ENCODE measurements at regions not wholly inside any gene's neighbourhood (a gene's known extent, or its start where the extent isn't known, plus 50 kb on each side); places are given as distances from the start of the nearest gene placed in this dataset.

DNA sequence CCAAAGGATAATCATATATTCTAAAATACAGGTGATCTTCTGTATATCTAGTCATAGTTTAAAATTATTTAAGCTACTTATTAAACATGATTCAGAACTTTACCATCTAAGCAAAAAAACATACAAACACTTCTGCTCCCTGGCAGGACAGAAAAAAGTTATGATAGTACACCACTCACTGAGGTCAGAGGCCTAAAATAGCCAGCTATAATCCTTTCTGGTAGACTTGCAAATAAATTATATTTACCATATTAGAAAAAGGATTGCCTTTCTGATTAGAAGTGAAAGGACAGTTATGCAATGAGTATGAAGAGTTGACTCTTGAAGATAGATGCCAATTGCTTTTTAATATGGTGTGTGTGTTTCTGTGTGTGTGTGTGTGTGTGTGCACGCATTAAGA is 207.4 kb downstream of the BMP2 start:
- no peaks in the 10 kb centered on the region for H3K27me3 Mint-ChIP-seq (ENCODE audit: insufficient read depth)
- no peaks in the 10 kb centered on the region for H3K4me1 Mint-ChIP-seq (ENCODE audit: low read depth)
- no peaks in the 10 kb centered on the region for H3K36me3 Mint-ChIP-seq (ENCODE audit: low read depth)
- no peak overlapping the region for H3K4me3 Mint-ChIP-seq
- TF ChIP-seq, protein P1, sequence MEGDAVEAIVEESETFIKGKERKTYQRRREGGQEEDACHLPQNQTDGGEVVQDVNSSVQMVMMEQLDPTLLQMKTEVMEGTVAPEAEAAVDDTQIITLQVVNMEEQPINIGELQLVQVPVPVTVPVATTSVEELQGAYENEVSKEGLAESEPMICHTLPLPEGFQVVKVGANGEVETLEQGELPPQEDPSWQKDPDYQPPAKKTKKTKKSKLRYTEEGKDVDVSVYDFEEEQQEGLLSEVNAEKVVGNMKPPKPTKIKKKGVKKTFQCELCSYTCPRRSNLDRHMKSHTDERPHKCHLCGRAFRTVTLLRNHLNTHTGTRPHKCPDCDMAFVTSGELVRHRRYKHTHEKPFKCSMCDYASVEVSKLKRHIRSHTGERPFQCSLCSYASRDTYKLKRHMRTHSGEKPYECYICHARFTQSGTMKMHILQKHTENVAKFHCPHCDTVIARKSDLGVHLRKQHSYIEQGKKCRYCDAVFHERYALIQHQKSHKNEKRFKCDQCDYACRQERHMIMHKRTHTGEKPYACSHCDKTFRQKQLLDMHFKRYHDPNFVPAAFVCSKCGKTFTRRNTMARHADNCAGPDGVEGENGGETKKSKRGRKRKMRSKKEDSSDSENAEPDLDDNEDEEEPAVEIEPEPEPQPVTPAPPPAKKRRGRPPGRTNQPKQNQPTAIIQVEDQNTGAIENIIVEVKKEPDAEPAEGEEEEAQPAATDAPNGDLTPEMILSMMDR (IDR thresholded peaks at IDR 0.05) = no peak
- no peak for DNase-seq
- no peak overlapping the region for H3K27ac Mint-ChIP-seq
- peaks cover 50% of the 10 kb centered on the region for H3K9me3 Mint-ChIP-seq

DNA sequence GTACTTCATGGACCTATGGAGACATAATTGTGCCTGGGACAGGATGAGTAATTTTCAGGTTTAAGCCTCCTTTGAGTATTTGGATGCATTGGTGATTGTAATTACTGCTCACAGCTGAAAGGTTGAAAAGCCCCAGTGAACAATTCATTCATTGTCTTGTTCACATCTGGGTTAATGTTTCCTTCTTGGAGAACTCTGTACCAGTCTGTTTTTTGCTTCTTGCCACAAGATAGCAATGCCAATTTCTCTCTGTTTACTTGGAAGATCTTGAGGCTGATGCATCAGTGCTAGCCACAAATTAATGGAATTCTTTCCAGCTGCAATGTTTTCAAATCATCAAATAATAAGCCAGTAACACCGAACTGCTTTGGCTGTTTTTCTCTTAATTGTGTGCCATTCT is 207.8 kb downstream of the BMP2 start:
- no peaks in the 10 kb centered on the region for H3K4me1 Mint-ChIP-seq (ENCODE audit: low read depth)
- no peak for DNase-seq
- TF ChIP-seq, protein P1 (IDR thresholded peaks at IDR 0.05) = no peak
- H3K27ac Mint-ChIP-seq = no peak overlapping the region
- H3K4me3 Mint-ChIP-seq = no peak overlapping the region
- H3K9me3 Mint-ChIP-seq = peaks cover 50% of the 10 kb centered on the region
- H3K36me3 Mint-ChIP-seq (ENCODE audit: low read depth) = no peaks in the 10 kb centered on the region
- H3K27me3 Mint-ChIP-seq (ENCODE audit: insufficient read depth) = no peaks in the 10 kb centered on the region

DNA sequence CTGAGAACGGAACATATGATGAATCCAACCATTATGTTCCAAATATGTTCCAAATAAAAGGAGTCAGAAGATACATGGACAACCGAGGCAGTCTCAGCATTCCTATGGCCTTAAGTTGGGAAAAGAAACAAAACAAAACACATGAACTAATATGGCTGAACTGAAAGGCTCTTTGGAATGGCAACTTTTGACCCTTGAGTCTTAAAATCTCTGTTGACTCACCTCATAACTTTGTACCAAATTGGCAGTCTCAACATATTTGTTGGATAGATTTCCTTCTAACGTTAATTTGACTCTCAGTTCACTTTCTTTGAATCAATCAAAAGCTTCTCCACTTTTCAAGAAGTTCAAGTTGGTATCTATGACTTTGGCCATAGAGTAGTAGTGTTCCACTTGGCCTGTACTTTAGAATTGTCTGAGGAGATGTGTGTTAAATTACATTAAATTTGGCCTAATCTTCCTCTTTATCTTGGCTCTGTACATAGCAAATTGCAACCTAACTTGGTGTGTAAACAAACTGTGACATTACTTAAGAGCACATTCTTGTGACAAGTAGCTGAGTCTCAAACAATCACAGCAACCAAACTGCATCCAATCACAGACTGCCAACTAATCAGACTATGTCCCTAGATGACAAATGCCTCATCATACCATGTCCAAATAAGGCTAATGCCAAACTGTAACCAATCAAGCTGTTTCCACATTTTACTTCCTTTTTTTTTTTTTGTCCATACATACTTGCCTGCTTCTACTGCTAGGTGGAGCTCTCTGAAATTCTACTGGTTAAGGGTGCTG is 208.8 kb downstream of the BMP2 start:
- H3K27ac Mint-ChIP-seq = no peak overlapping the region
- TF ChIP-seq, protein P1 (IDR thresholded peaks at IDR 0.05) = no peak
- no peaks in the 10 kb centered on the region for H3K36me3 Mint-ChIP-seq (ENCODE audit: low read depth)
- no peaks in the 10 kb centered on the region for H3K27me3 Mint-ChIP-seq (ENCODE audit: insufficient read depth)
- DNase-seq = no peak
- H3K4me3 Mint-ChIP-seq = no peak overlapping the region
- H3K4me1 Mint-ChIP-seq (ENCODE audit: low read depth) = no peaks in the 10 kb centered on the region
- H3K9me3 Mint-ChIP-seq = peaks cover 46% of the 10 kb centered on the region

DNA sequence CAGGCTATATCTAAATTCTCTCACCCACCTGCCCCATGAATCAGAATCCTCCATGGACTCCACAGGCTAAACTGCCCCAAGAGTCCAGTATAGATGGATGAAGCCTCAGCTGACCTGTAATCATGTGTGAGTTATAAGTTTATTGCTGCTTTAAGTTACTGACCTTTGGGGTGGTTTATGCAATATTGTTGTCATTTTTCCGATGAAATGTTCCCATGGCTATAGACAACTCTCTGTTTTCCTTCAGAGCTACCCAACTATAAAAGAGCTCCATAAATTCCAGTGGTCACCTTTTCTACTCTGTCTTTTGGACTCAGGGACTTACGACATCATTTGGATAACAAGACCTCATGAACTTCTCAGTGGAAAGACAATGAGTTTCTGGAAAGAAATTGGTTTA is 212.1 kb downstream of the BMP2 start:
- DNase-seq = no peak
- no peaks in the 10 kb centered on the region for H3K36me3 Mint-ChIP-seq (ENCODE audit: low read depth)
- no peaks in the 10 kb centered on the region for H3K4me1 Mint-ChIP-seq (ENCODE audit: low read depth)
- no peak overlapping the region for H3K27ac Mint-ChIP-seq
- TF ChIP-seq, protein P1 (IDR thresholded peaks at IDR 0.05) = no peak
- H3K27me3 Mint-ChIP-seq (ENCODE audit: insufficient read depth) = no peaks in the 10 kb centered on the region
- H3K9me3 Mint-ChIP-seq = peaks cover 60% of the 10 kb centered on the region
- H3K4me3 Mint-ChIP-seq = no peak overlapping the region

DNA sequence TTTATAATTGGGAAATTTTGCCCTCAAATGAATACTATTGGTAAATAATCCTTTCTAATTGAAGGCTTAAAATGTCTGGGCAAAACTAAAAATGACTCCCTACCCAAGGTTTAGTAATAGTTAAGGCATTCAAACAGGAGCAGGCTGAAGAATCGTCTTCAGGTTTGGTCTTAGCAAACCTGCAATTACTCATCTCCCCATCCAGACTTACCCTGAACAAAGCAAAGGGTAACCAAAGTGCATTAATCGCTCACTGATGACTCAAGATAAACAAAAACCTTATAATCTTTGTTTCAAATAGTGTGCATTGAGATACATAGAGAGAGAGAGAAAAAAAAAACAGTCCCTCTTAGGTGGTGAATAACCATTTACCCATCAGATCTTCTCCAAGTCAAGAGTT is 225.5 kb downstream of the BMP2 start:
- H3K36me3 Mint-ChIP-seq (ENCODE audit: low read depth) = no peaks in the 10 kb centered on the region
- no peaks in the 10 kb centered on the region for H3K4me1 Mint-ChIP-seq (ENCODE audit: low read depth)
- no peak overlapping the region for H3K4me3 Mint-ChIP-seq
- H3K27ac Mint-ChIP-seq = no peak overlapping the region
- H3K9me3 Mint-ChIP-seq = peaks cover 62% of the 10 kb centered on the region
- no peaks in the 10 kb centered on the region; the same call in 1 of the 2 replicates for H3K27me3 Mint-ChIP-seq (ENCODE audit: insufficient read depth)
- TF ChIP-seq, protein P1 (IDR thresholded peaks at IDR 0.05) = no peak
- DNase-seq = no peak

All from HFFc6 (cell line).